T-helper 1 cell treated with Interleukin-12 subunit alpha and Interleukin-12 subunit beta and Interleukin-4 antibody, amounts not matched to agents 30 μg/mL and 1 μg/mL, for 36 hours (primary cell): ENCODE measurements at regions not wholly inside any gene's neighbourhood (a gene's known extent, or its start where the extent isn't known, plus 50 kb on each side); places are given as distances from the start of the nearest gene placed in this dataset.

Experiments
- H3K27ac Mint-ChIP-seq: one replicate; pipeline ENCODE4 v1.8.0; 2021; ENCODE audit warnings: mild to moderate bottlenecking, mixed read lengths
- H3K27me3 Mint-ChIP-seq: one replicate; pipeline ENCODE4 v1.8.0; 2021; ENCODE audit warnings: low read depth, mixed read lengths
- H3K36me3 Mint-ChIP-seq: one replicate; pipeline ENCODE4 v1.8.0; 2021; ENCODE audit warnings: low read depth, mixed read lengths
- H3K4me1 Mint-ChIP-seq: one replicate; pipeline ENCODE4 v1.8.0; 2021; ENCODE audit warnings: low read depth, mixed read lengths
- H3K4me3 Mint-ChIP-seq: one replicate; pipeline ENCODE4 v1.8.0; 2021; ENCODE audit warnings: mild to moderate bottlenecking, moderate library complexity, mixed read lengths
- H3K9me3 Mint-ChIP-seq: one replicate; pipeline ENCODE4 v1.8.0; 2021; ENCODE audit warnings: mixed read lengths

DNA sequence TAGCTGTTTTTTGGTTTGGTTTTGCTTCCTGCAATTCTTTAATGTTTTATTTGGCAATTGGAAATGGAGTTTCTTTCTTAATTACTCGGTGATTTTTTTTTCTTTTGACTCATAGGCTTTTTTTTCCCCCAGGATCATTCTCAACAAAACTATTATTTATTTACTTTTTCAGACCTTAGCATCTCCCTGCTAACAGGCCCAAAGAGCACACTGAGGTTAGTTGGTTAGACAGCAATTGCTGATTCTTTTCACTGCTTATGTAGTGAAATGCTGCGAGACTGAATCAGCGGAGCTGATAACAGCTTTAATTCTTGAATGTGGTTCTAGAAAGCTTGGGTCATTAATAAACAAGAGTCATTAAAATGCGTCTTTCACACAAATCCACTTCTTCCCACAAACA lies 79.1 kb upstream of the ZFP64 start:
- no peaks in the 10 kb centered on the region for H3K4me1 Mint-ChIP-seq
- H3K9me3 Mint-ChIP-seq: no peaks in the 10 kb centered on the region
- H3K27ac Mint-ChIP-seq: no peak overlapping the region
- peaks cover 2% of the 10 kb centered on the region for H3K27me3 Mint-ChIP-seq
- H3K4me3 Mint-ChIP-seq: no peak overlapping the region
- H3K36me3 Mint-ChIP-seq: no peaks in the 10 kb centered on the region

GRCh38 chr20:52270001-52270606 lies 78.5 kb upstream of the ZFP64 start:
- peaks cover 6% of the 10 kb centered on the region for H3K27me3 Mint-ChIP-seq
- no peaks in the 10 kb centered on the region for H3K4me1 Mint-ChIP-seq
- no peak overlapping the region for H3K4me3 Mint-ChIP-seq
- no peak overlapping the region for H3K27ac Mint-ChIP-seq
- H3K36me3 Mint-ChIP-seq: no peaks in the 10 kb centered on the region
- no peaks in the 10 kb centered on the region for H3K9me3 Mint-ChIP-seq

DNA sequence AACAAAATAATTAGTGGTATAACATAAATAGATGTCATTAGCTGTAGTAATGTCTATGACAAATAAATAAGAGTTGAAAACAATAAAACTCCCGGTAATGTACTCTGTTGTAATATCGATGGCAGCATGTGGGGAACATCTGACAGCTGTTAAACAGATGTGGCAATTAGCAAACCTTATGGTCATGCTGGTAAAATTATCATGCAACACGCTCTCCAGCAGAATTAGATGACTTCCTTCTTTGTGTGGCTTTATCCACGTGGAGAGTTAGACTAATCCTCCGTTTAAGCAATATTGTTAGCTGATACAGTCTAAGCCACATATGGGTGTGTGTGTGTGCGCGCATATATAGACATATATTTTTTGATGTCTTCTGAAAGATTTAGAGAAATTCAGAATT lies 77.7 kb upstream of the ZFP64 start:
- Mint-ChIP-seq H3K9me3 (no peaks in the 10 kb centered on the region), H3K27ac (no peak overlapping the region), H3K4me1 (no peaks in the 10 kb centered on the region), H3K27me3 (peaks cover 6% of the 10 kb centered on the region), H3K4me3 (no peak overlapping the region), H3K36me3 (no peaks in the 10 kb centered on the region)

DNA sequence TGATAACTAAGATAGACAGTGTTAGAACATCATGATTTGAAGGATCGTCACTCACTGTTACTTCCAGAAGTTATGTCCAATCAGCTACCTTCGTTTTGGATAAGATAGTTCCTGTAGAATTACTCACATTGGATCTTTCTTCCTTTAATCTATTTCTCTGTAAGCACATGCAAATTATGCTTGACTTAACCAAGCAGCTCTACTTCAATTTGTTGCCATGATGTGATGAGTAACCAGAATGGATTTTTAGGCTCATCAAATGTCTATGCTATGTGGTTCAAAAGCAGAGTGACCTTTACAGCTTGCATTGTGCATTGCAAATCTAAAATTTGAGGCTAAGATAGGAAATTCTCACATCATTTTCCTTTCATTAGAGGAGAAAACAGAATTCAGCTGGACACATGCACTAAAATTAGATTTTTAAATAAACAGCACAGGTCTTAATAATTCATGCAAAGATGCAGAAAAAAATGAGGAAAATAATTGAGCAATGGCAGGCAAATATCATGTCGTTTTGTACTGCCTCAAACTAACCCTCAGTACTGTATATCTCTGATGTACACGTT lies 76.7 kb upstream of the ZFP64 start:
- no peak overlapping the region for H3K4me3 Mint-ChIP-seq
- H3K27me3 Mint-ChIP-seq: peaks cover 6% of the 10 kb centered on the region
- no peaks in the 10 kb centered on the region for H3K9me3 Mint-ChIP-seq
- H3K36me3 Mint-ChIP-seq: no peaks in the 10 kb centered on the region
- no peak overlapping the region for H3K27ac Mint-ChIP-seq
- H3K4me1 Mint-ChIP-seq: no peaks in the 10 kb centered on the region

DNA sequence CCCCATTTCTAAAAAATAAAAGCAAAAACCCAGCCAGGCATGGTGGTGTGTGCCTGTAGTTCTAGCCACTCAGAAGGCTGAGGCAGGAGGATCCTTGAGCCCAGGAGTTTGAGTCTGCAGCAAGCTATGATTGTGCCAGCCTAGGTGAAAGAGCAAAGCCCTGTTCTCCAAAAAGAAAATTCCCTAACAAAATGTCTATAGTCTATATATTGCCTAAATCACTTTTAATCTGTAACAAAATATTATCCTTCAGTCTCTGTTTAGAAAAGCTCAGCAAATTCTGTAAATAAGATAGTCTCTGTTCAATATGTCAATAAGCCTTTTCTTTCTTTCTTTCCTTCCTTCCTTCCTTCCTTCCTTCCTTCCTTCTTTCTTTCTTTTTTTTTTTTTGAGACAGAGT lies 75.8 kb upstream of the ZFP64 start:
- Mint-ChIP-seq H3K27ac (no peak overlapping the region), H3K9me3 (no peaks in the 10 kb centered on the region), H3K36me3 (no peaks in the 10 kb centered on the region), H3K4me1 (no peaks in the 10 kb centered on the region), H3K4me3 (no peak overlapping the region), H3K27me3 (peaks cover 9% of the 10 kb centered on the region)

GRCh38 chr20:52263757-52264156 lies 72.2 kb upstream of the ZFP64 start:
- peaks cover 11% of the 10 kb centered on the region for H3K27me3 Mint-ChIP-seq
- no peak overlapping the region for H3K4me3 Mint-ChIP-seq
- no peaks in the 10 kb centered on the region for H3K4me1 Mint-ChIP-seq
- H3K9me3 Mint-ChIP-seq: no peaks in the 10 kb centered on the region
- H3K27ac Mint-ChIP-seq: no peak overlapping the region
- no peaks in the 10 kb centered on the region for H3K36me3 Mint-ChIP-seq

DNA sequence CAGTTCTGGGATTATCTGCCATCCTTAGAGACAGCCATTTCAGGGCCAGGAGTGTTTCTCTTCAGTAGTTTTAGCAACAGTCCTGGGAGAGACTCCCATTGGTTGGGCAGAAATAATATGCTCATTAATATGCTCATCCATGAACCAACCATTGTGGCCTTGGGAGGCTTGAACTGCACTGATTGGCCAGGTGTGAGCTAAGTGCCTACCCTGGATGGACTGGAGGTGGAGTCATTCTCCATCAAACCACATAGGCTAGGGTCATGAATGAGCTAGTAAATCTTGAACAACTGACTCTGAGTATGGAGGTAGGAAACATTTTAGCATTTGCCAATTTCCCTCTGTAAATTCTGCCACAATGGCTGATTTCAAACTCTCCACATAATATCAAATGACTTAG lies 70.2 kb upstream of the ZFP64 start:
- peaks cover 11% of the 10 kb centered on the region for H3K27me3 Mint-ChIP-seq
- H3K4me3 Mint-ChIP-seq: no peak overlapping the region
- H3K36me3 Mint-ChIP-seq: no peaks in the 10 kb centered on the region
- H3K9me3 Mint-ChIP-seq: peaks cover 7% of the 10 kb centered on the region
- H3K27ac Mint-ChIP-seq: no peak overlapping the region
- H3K4me1 Mint-ChIP-seq: no peaks in the 10 kb centered on the region

GRCh38 chr20:52259295-52259694 lies 67.7 kb upstream of the ZFP64 start:
- Mint-ChIP-seq H3K27me3 (peaks cover 4% of the 10 kb centered on the region), H3K4me3 (no peak overlapping the region), H3K9me3 (peaks cover 7% of the 10 kb centered on the region), H3K36me3 (no peaks in the 10 kb centered on the region), H3K4me1 (no peaks in the 10 kb centered on the region), H3K27ac (no peak overlapping the region)

GRCh38 chr20:52256454-52256853 lies 64.9 kb upstream of the ZFP64 start:
- Mint-ChIP-seq H3K27ac (no peak overlapping the region), H3K27me3 (no peaks in the 10 kb centered on the region), H3K4me1 (no peaks in the 10 kb centered on the region), H3K4me3 (no peak overlapping the region), H3K36me3 (no peaks in the 10 kb centered on the region), H3K9me3 (peaks cover 7% of the 10 kb centered on the region)

DNA sequence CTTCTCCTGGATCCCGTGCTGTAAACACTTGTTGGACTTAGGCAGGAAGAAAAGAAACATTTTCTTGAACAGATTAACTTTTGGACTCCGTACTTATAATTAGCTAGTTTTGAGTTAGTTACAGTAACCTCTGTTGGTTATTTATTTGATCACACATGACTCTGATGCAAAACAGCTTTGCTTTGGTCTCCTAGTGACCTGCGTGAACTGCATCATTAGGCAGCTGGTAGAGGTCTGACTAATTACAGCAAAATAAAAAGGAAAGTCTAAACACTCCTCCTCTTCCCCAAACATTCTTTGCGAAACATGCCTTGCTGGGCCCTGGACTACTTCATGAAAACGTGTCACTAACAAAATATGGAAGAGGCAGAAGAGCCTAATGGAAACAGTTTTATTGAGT lies 61.1 kb upstream of the ZFP64 start:
- Mint-ChIP-seq H3K9me3 (peaks cover under 1% of the 10 kb centered on the region), H3K27me3 (no peaks in the 10 kb centered on the region), H3K4me3 (no peak overlapping the region), H3K4me1 (no peaks in the 10 kb centered on the region), H3K27ac (no peak overlapping the region), H3K36me3 (no peaks in the 10 kb centered on the region)

GRCh38 chr20:52251827-52252226 lies 60.2 kb upstream of the ZFP64 start:
- no peaks in the 10 kb centered on the region for H3K36me3 Mint-ChIP-seq
- no peaks in the 10 kb centered on the region for H3K9me3 Mint-ChIP-seq
- no peak overlapping the region for H3K27ac Mint-ChIP-seq
- H3K4me3 Mint-ChIP-seq: no peak overlapping the region
- H3K4me1 Mint-ChIP-seq: no peaks in the 10 kb centered on the region
- H3K27me3 Mint-ChIP-seq: no peaks in the 10 kb centered on the region

GRCh38 chr20:52251136-52251700 lies 59.6 kb upstream of the ZFP64 start:
- H3K4me3 Mint-ChIP-seq: no peak overlapping the region
- no peak overlapping the region for H3K27ac Mint-ChIP-seq
- H3K27me3 Mint-ChIP-seq: no peaks in the 10 kb centered on the region
- H3K4me1 Mint-ChIP-seq: no peaks in the 10 kb centered on the region
- no peaks in the 10 kb centered on the region for H3K36me3 Mint-ChIP-seq
- no peaks in the 10 kb centered on the region for H3K9me3 Mint-ChIP-seq

GRCh38 chr20:52247548-52247947 lies 56.0 kb upstream of the ZFP64 start:
- H3K4me1 Mint-ChIP-seq: no peaks in the 10 kb centered on the region
- H3K27me3 Mint-ChIP-seq: no peaks in the 10 kb centered on the region
- no peak overlapping the region for H3K27ac Mint-ChIP-seq
- no peak overlapping the region for H3K4me3 Mint-ChIP-seq
- H3K9me3 Mint-ChIP-seq: no peaks in the 10 kb centered on the region
- no peaks in the 10 kb centered on the region for H3K36me3 Mint-ChIP-seq

GRCh38 chr20:52246366-52246765 lies 54.8 kb upstream of the ZFP64 start:
- no peak overlapping the region for H3K27ac Mint-ChIP-seq

DNA sequence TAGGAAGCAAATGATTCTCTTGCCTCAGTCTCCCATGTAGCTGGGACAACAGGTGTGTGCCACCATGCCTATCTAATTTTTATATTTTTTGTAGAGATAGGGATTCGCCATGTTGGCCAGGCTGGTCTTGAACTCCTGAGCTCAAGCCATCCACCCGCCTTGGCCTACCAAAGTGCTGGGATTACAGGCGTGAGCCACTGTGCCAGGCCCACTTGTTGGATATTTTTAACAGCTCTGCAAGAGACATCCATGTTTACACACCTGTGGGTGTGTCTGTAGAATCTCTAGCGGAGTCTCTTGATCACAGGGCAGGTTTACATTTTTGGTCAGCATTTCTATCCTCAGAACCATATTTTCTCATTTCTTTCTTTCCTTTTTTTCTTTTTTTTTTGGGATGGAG lies 53.1 kb upstream of the ZFP64 start:
- no peaks in the 10 kb centered on the region for H3K4me1 Mint-ChIP-seq
- no peaks in the 10 kb centered on the region for H3K36me3 Mint-ChIP-seq
- H3K27me3 Mint-ChIP-seq: no peaks in the 10 kb centered on the region
- no peaks in the 10 kb centered on the region for H3K9me3 Mint-ChIP-seq
- H3K4me3 Mint-ChIP-seq: no peak overlapping the region
- no peak overlapping the region for H3K27ac Mint-ChIP-seq

More at GRCh38 chr20:52246366-52246765, 54.8 kb upstream of the ZFP64 start:
- Mint-ChIP-seq H3K36me3 (no peaks in the 10 kb centered on the region), H3K9me3 (no peaks in the 10 kb centered on the region), H3K4me1 (no peaks in the 10 kb centered on the region), H3K27me3 (no peaks in the 10 kb centered on the region), H3K4me3 (no peak overlapping the region)
